HuH-7.5 (cell line): ENCODE measurements at regions not wholly inside any gene's neighbourhood (a gene's known extent, or its start where the extent isn't known, plus 50 kb on each side); places are given as distances from the start of the nearest gene placed in this dataset.

Experiments
- DNase-seq: peaks from one replicate; pipeline ENCODE4 v3.0.0; 2011; ENCODE audit warnings: low spot score

- no peak for DNase-seq
These were observed 225.9 kb upstream of the DPH6 start for GRCh38 chr15:35771746-35772442.

DNA sequence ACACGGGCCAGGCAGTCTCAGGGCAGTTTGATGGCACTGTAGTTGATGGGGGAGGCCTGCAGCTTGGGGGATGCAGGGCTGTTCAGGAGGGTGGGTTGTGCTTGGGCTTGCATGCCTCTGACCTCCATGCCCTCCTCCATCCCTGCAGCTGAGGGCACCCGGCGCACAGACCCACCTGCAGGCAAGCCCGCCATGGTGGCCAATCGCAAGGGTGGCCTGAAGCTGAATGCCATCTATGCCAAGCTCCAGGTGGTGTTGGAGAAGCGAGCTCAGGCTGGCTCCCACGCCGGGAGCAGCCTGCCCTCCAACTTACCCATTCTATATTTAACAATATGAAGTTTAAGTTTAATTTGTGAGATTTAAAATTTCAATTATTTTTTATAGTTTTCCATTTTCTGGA, 228.7 kb upstream of the DPH6 start:
- no peak for DNase-seq

- DNase-seq, result no peak
These were observed 229.5 kb upstream of the DPH6 start for GRCh38 chr15:35775471-35775870.

GRCh38 chr15:35777061-35777460, 231.1 kb upstream of the DPH6 start:
- DNase-seq, result no peak

DNA sequence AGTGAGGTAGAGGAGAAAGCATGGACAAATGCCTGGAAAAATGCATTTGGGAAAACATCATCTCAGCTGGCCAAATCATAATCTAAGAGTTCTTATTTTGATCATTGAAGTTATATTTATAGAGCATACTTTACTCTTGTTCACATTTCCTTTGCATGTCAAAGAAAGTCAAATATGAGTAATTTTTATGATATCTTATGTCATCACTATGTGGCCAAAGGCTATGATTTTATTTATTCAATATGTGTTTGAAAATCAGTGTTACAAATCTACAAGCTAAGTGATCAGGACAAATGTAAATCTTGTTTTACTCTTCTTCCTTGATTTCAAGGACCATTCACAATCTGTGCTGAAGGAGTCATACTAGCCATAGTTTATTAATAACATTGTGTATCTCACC, 237.2 kb upstream of the DPH6 start:
- no peak for DNase-seq

- no peak for DNase-seq
These were observed 238.8 kb upstream of the DPH6 start for GRCh38 chr15:35784745-35785144.

GRCh38 chr15:35810007-35810406, 264.0 kb upstream of the DPH6 start:
- no peak for DNase-seq

DNA sequence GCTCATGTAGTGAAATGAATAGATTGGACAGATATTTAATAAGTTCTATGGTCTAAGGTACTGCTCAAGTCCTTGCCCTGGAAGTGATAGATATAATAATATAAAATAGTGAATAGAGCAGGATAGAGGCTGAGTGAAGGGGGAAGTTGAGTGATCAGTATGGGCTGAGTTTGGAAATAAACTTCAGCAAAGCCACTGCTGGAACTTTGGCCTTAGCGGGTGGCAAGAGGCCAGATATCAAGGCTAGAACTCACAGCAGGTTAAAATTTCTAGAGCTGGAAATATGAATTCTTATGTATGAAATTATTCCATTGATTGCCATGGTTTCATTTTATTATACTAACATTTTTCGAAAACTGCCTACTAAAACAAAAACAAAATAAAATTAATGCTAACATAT, 267.6 kb upstream of the DPH6 start:
- DNase-seq, result no peak

- no peak for DNase-seq
These were observed 272.9 kb upstream of the DPH6 start for GRCh38 chr15:35818846-35819245.

DNA sequence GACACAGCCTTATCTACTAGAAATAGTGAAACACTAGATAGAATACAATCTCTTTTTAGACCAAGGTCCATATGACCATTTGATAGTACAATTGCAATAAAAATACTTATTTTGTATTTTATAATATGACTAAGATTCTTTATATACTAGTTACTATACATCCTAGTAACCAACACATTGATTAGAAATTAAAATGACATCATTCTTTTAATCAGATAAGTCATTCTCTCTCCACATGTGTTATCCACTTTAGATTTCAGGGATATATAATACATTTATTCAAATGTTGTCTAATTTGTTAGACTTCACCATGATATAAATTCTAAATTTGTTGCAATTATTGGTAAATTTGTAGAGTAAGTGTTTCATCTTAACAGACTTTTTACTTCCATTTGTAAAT, 276.2 kb upstream of the DPH6 start:
- DNase-seq, result no peak

DNA sequence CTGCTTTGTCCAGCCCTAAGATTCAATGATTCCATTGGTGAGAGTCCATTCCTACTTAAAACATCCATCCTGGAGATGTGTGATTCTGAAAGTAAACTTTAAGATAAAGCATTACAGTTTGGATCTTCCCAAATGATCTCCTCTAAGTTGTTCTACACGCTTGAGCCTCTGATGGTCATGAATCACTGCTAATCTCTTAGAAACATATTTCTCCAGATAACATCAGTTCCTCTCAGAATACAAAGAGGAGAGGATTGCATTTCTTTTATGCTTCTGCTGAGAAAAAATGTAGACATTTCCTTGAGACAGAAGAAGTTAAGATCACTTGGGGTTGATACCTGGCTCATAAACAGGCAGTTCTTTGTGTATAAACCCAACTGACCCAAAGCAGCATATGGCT, 281.2 kb upstream of the DPH6 start:
- no peak for DNase-seq

DNA sequence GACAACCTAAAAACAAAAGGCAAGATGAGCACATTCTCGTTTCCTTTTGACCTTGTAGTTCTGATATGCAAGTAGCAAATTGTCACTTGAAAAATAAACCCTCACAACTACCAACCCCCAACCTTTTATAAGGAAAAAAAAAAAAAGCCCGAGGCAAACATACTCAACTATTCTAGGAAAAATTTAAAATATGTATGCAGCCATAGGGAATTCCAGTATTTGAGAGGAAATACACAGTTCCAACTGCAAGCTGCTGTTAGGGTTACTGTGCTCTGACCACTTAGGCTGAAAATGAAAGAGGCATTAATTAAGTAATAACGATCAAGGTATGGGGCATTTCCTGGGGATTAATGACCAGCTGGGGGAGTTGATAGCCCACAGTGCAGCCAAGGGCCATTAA, 281.9 kb upstream of the DPH6 start:
- DNase-seq, result no peak

DNA sequence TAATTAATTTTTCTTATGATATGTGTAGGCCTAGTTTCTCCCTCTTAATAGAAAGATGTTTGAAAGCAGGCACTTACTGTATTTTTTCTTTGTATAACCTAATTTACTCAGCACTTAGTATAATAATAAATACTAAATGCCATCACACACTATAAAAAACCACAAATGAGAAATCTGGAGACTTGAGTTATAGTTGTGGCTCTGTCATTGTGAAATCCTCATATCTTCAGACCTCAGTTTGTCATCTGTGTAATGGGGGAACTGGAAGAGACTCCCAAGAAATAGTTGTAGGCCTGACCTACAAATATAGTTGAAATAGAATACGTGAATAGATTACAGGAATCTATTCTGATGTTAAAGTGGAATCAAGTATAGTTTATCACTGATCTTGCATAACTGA, 287.6 kb upstream of the DPH6 start:
- no peak for DNase-seq

- no peak for DNase-seq
These were observed 288.4 kb upstream of the DPH6 start for GRCh38 chr15:35834216-35834830.

DNA sequence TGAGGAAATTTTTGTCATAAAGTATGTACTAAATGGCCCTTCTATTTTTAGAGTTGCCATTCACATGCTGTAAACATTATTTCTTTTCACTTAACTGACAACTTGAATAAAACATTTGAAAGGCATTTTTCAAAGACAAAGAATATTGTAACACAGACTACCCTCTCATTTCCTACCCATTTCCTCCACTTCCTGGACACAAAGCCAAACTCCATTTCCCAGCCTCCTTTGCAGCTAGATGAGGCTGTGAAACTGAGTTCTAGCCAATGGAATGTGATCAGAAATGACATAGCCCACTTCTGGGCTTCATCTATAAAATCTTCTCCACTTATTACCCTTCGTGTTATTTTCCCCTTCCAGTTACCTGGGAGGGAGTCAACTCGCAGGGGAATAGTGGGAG, 288.9 kb upstream of the DPH6 start:
- DNase-seq, result no peak

GRCh38 chr15:35838424-35839111, 292.6 kb upstream of the DPH6 start:
- DNase-seq, result no peak

DNA sequence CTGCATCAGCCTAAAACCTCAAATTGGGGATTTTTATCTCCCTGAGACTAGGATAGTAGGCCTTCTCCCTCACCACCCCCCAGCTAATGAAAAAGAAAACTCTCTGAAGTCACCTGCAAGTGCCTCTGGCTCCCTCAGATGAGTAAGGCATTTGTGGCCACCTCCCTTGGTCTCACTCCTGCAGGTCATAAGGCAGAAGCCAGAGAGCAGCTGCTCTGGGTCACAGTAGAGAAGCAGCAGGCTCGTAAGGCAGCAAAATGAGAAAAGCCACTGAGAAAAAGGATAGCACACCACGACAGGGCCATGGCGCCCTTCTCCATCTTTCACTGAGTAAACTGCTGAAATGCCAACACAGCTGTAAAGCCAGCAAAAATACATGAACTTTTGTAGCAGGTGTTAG, 296.7 kb upstream of the DPH6 start:
- no peak for DNase-seq

- no peak for DNase-seq
These were observed 297.5 kb upstream of the DPH6 start for GRCh38 chr15:35843498-35843897.

GRCh38 chr15:35850284-35850683, 304.3 kb upstream of the DPH6 start:
- DNase-seq, result no peak

DNA sequence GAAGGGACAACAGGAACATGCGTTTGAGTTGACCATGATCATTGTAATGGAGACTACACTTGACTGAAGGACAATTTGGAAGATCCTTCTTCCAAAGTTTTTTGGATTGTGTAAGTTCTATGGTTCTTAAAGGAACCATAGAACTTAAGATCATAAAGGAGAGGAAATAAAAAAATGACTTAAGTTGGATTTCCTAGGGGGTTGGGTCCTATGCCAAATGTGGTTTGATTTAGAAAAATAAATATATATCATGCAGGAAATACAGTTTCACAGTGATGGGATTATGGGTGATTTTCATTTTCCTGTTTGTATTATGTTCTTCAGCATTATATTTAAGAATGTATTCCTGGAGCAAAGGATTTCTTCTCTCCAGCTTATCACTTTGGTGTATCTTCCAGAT, 305.5 kb upstream of the DPH6 start:
- DNase-seq, result no peak

- DNase-seq, result no peak
These were observed 307.1 kb upstream of the DPH6 start for GRCh38 chr15:35852818-35853624.

GRCh38 chr15:35854316-35854715, 308.4 kb upstream of the DPH6 start:
- no peak for DNase-seq
